H1 (cell line): ENCODE measurements at regions not wholly inside any gene's neighbourhood (a gene's known extent, or its start where the extent isn't known, plus 50 kb on each side); places are given as distances from the start of the nearest gene placed in this dataset.

ENCODE experiments used
- CTCF ChIA-PET: fragments of 300-600 bp; sonication (Branson Sonifier 250); formaldehyde crosslinking; loops from one replicate; lab custom pipeline; 2021; ENCODE audit not compliant: partially characterized antibody; lab: Charles Lee
- POLR2A ChIA-PET: fragments of 300-600 bp; sonication (Branson Sonifier 250); formaldehyde crosslinking; loops from one replicate; lab custom pipeline; 2021; ENCODE audit warnings: inconsistent platforms; ENCODE audit not compliant: partially characterized antibody; lab: Charles Lee
- DNase-seq, 2 experiments: peaks; one replicate each; pipeline versions ENCODE4 v3.0.0 to v3.0.0-alpha.2; 2010 to 2022; ENCODE audit warnings: low spot score in 2 of 2, low read depth in 1 of 2, mixed read lengths in 1 of 2
- FAIRE-seq: peaks from 2 replicates; lab custom pipeline; 2011; peaks lifted over from hg19 to GRCh38; lab: Jason Lieb, UNC
- H2AFZ ChIP-seq: 2 replicates; pipeline ENCODE4 v1.8.1; 2012; ENCODE audit warnings: low read length, inconsistent platforms
- H2AK5ac ChIP-seq: 2 replicates; pipeline ENCODE4 v1.6.1; 2013; ENCODE audit warnings: low read depth, low read length
- H2BK120ac ChIP-seq: replicated peaks from 2 replicates; pipeline ENCODE3; 2013; ENCODE audit warnings: low read depth, low read length, inconsistent platforms
- H2BK12ac ChIP-seq: 2 replicates; pipeline ENCODE4 v1.6.1; 2013; ENCODE audit warnings: low read depth, low read length
- H2BK15ac ChIP-seq: 2 replicates; pipeline ENCODE4 v1.6.1; 2013; ENCODE audit warnings: low read length
- H2BK20ac ChIP-seq: 2 replicates; pipeline ENCODE4 v1.6.1; 2013; ENCODE audit warnings: low read length
- H2BK5ac ChIP-seq: 2 replicates; pipeline ENCODE4 v1.6.1; 2013; ENCODE audit warnings: low read depth, low read length
- H3K14ac ChIP-seq: 2 replicates; pipeline ENCODE4 v1.6.1; 2013; ENCODE audit warnings: inconsistent platforms; ENCODE audit not compliant: insufficient read length
- H3K18ac ChIP-seq: 2 replicates; pipeline ENCODE4 v1.6.1; 2013; ENCODE audit warnings: low read length; ENCODE audit errors: extremely low read depth
- H3K23ac ChIP-seq: 2 replicates; pipeline ENCODE4 v1.6.1; 2013; ENCODE audit warnings: inconsistent platforms; ENCODE audit not compliant: insufficient read length
- H3K23me2 ChIP-seq: 2 replicates; pipeline ENCODE4 v1.6.1; 2013; ENCODE audit warnings: low read depth, low read length
- H3K27ac ChIP-seq: 2 replicates; pipeline ENCODE4 v1.6.1; 2011; ENCODE audit warnings: low read depth, low read length, inconsistent platforms
- H3K27me3 ChIP-seq, 4 experiments: replicated peaks in 1 of 4; 1 replicate in 1 of 4; 2 replicates in 3 of 4; pipeline versions ENCODE4 v1.6.1 to v1.8.1; 2011 to 2013; ENCODE audit warnings: low read length in 3 of 4, mild to moderate bottlenecking in 3 of 4, inconsistent platforms in 2 of 4, mixed read lengths in 2 of 4, moderate library complexity in 1 of 4; ENCODE audit not compliant: control insufficient read depth in 3 of 4, insufficient read depth in 3 of 4; ENCODE audit errors: extremely low read depth in 1 of 4
- H3K36me3 ChIP-seq, 4 experiments: 2 replicates each; pipeline versions ENCODE4 v1.6.1 to v1.8.1; 2011 to 2013; ENCODE audit warnings: mild to moderate bottlenecking in 4 of 4, low read length in 3 of 4, moderate library complexity in 2 of 4, control low read depth in 1 of 4, inconsistent platforms in 1 of 4; ENCODE audit not compliant: insufficient read depth in 4 of 4, control insufficient read depth in 2 of 4
- H3K4ac ChIP-seq: replicated peaks from 2 replicates; pipeline ENCODE3; 2013; ENCODE audit warnings: low read length, low read depth, mixed read lengths, inconsistent platforms; ENCODE audit not compliant: insufficient read length
- H3K4me1 ChIP-seq, 4 experiments: replicated peaks in 1 of 4; 1 replicate in 1 of 4; 2 replicates in 3 of 4; pipeline versions ENCODE4 v1.6.1 to v1.8.1; 2011 to 2013; ENCODE audit warnings: low read length in 3 of 4, inconsistent platforms in 2 of 4, mixed read lengths in 1 of 4; ENCODE audit not compliant: insufficient read depth in 4 of 4, control insufficient read depth in 3 of 4
- H3K4me2 ChIP-seq, 2 experiments: 2 replicates each; pipeline versions ENCODE4 v1.6.1 to v1.8.1; 2011 to 2013; ENCODE audit warnings: low read depth in 2 of 2, low read length in 2 of 2, control low read depth in 1 of 2, inconsistent platforms in 1 of 2, mild to moderate bottlenecking in 1 of 2; ENCODE audit not compliant: insufficient read depth in 1 of 2
- H3K4me3 ChIP-seq, 4 experiments: fragments of 200-600, 300-600 bp in 1 of 4; sonication (generic), shearing (Covaris generic), sonication (Bioruptor Twin) in 1 of 4; 2 replicates each; pipeline versions ENCODE4 v1.5.1 to v1.8.1; 2011 to 2016; ENCODE audit warnings: low read length in 4 of 4, low read depth in 3 of 4, control low read depth in 2 of 4, inconsistent platforms in 2 of 4, mild to moderate bottlenecking in 2 of 4, mixed read lengths in 1 of 4, moderate library complexity in 1 of 4; ENCODE audit not compliant: insufficient read depth in 2 of 4; ENCODE audit errors: extremely low read depth in 1 of 4
- H3K56ac ChIP-seq: replicated peaks from 2 replicates; pipeline ENCODE3; 2013; ENCODE audit warnings: low read depth, mild to moderate bottlenecking, mixed read lengths, low read length, inconsistent platforms; ENCODE audit not compliant: insufficient read length
- H3K79me1 ChIP-seq: 2 replicates; pipeline ENCODE4 v1.6.1; 2013; ENCODE audit warnings: low read depth, low read length, control low read depth
- H3K79me2 ChIP-seq, 2 experiments: 2 replicates each; pipeline versions ENCODE4 v1.6.1 to v1.8.1; 2012 to 2013; ENCODE audit warnings: low read length in 2 of 2, mild to moderate bottlenecking in 2 of 2, inconsistent platforms in 1 of 2; ENCODE audit not compliant: insufficient read depth in 2 of 2, control insufficient read depth in 1 of 2
- H3K9ac ChIP-seq, 4 experiments: replicated peaks in 1 of 4; 1 replicate in 1 of 4; 2 replicates in 3 of 4; pipeline versions ENCODE4 v1.6.1 to v1.8.1; 2011 to 2013; ENCODE audit warnings: low read depth in 3 of 4, low read length in 3 of 4, control low read depth in 2 of 4, mild to moderate bottlenecking in 2 of 4, moderate library complexity in 2 of 4, inconsistent platforms in 1 of 4; ENCODE audit errors: extremely low read depth in 1 of 4
- H3K9me3 ChIP-seq, 2 experiments: 2 replicates each; pipeline versions ENCODE4 v1.6.1 to v1.8.1; 2012 to 2013; ENCODE audit warnings: mild to moderate bottlenecking in 2 of 2, moderate library complexity in 2 of 2, control low read depth in 1 of 2, inconsistent platforms in 1 of 2, low read depth in 1 of 2, low read length in 1 of 2, mixed read lengths in 1 of 2; ENCODE audit not compliant: insufficient read depth in 2 of 2
- H4K20me1 ChIP-seq, 2 experiments: replicated peaks in 1 of 2; 2 replicates each; pipeline versions ENCODE3 to v1.8.1; 2011 to 2013; ENCODE audit warnings: inconsistent platforms in 2 of 2, low read length in 2 of 2, mild to moderate bottlenecking in 1 of 2; ENCODE audit not compliant: insufficient read depth in 2 of 2, control insufficient read depth in 1 of 2
- H4K5ac ChIP-seq: 2 replicates; pipeline ENCODE4 v1.6.1; 2013; ENCODE audit warnings: low read length, low read depth, mixed read lengths, inconsistent platforms; ENCODE audit not compliant: insufficient read length
- H4K8ac ChIP-seq: 2 replicates; pipeline ENCODE4 v1.8.0; 2013; ENCODE audit warnings: mild to moderate bottlenecking, moderate library complexity, low read length, inconsistent platforms; ENCODE audit not compliant: insufficient read depth; ENCODE audit errors: extremely low read depth
- H4K91ac ChIP-seq: replicated peaks from 2 replicates; pipeline ENCODE3; 2013; ENCODE audit warnings: low read length, mixed read lengths, inconsistent platforms; ENCODE audit not compliant: insufficient read length
- ATF3 ChIP-seq: IDR thresholded peaks from 2 replicates; pipeline ENCODE4 v1.6.1; 2011; ENCODE audit warnings: low read depth, mild to moderate bottlenecking, low read length; ENCODE audit not compliant: insufficient read depth
- BACH1 ChIP-seq: IDR thresholded peaks from 2 replicates; pipeline ENCODE4 v1.6.1; 2012; ENCODE audit warnings: low read length, improper control_type of control experiment
- BRCA1 ChIP-seq: IDR thresholded peaks from 2 replicates; pipeline ENCODE4 v1.6.1; 2012; ENCODE audit warnings: low read depth, low read length, improper control_type of control experiment
- CBX5 ChIP-seq: fragments of 300-800, 300-1000 bp; sonication (generic); IDR thresholded peaks from 2 replicates; pipeline ENCODE4 v1.7.1; 2016; ENCODE audit warnings: antibody characterized with exemption, low read length, low read depth
- CHD1 ChIP-seq: IDR thresholded peaks from 2 replicates; pipeline ENCODE4 v1.6.1; 2012; ENCODE audit warnings: low read depth, low read length, improper control_type of control experiment
- E2F6 ChIP-seq: IDR thresholded peaks from 2 replicates; pipeline ENCODE4 v1.6.1; 2012; ENCODE audit warnings: inconsistent platforms
- EP300 ChIP-seq, 2 experiments: IDR thresholded peaks; 1 replicate in 1 of 2; 2 replicates in 1 of 2; pipeline ENCODE4 v1.6.1; 2011 to 2012; ENCODE audit warnings: low read depth in 2 of 2, low read length in 2 of 2, mild to moderate bottlenecking in 2 of 2, borderline replicate concordance in 1 of 2, inconsistent platforms in 1 of 2, moderate library complexity in 1 of 2
- EZH2 ChIP-seq: fragments of 200-600 bp; sonication (generic); IDR thresholded peaks from 2 replicates; pipeline ENCODE4 v1.7.1; 2012; ENCODE audit warnings: low read depth, mild to moderate bottlenecking, moderate library complexity, low read length, inconsistent platforms; ENCODE audit not compliant: severe bottlenecking
- SAP30 ChIP-seq: fragments of 300-600 bp; sonication (generic); IDR thresholded peaks from 2 replicates; pipeline ENCODE4 v1.7.1; 2012; ENCODE audit warnings: low read length, moderate library complexity, mild to moderate bottlenecking, inconsistent platforms; ENCODE audit not compliant: insufficient read depth, insufficient replicate concordance
- SIN3A ChIP-seq, 2 experiments: IDR thresholded peaks in 1 of 2; conservative IDR thresholded peaks in 1 of 2; 2 replicates each; pipeline ENCODE4 v1.6.1; 2011 to 2012; ENCODE audit warnings: low read length in 2 of 2, improper control_type of control experiment in 1 of 2, low read depth in 1 of 2, mild to moderate bottlenecking in 1 of 2
- SIX5 ChIP-seq: IDR thresholded peaks from 2 replicates; pipeline ENCODE4 v1.6.1; 2011; ENCODE audit warnings: mild to moderate bottlenecking, low read depth, low read length
- TAF1 ChIP-seq: IDR thresholded peaks from 2 replicates; pipeline ENCODE4 v1.6.1; 2011; ENCODE audit warnings: mild to moderate bottlenecking, low read depth, low read length
- TBP ChIP-seq: IDR thresholded peaks from 2 replicates; pipeline ENCODE4 v1.6.1; 2011; ENCODE audit warnings: low read depth, low read length, improper control_type of control experiment
- WGBS, 2 experiments: shearing (Covaris generic) in 1 of 2; methylation state at CpG; one replicate each; pipeline versions ENCODE4 v1.1.6 to v1.1.7; 2013 to 2015; ENCODE audit warnings: low lambda C conversion rate in 2 of 2, mixed read lengths in 2 of 2, inconsistent platforms in 1 of 2, low coverage in 1 of 2, missing lambda C conversion rate in 1 of 2; ENCODE audit not compliant: insufficient replicate concordance in 2 of 2, insufficient coverage in 1 of 2, insufficient read length in 1 of 2; ENCODE audit errors: extremely low coverage in 1 of 2, missing lambda C conversion rate in 1 of 2; 5-methylcytosine and 5-hydroxymethylcytosine counted together

- POLR2A ChIA-PET: no interaction called here
- Histone ChIP-seq H2AK5ac (no peak overlapping the region), H3K9me3 (no peaks in the 10 kb centered on the region), H2AFZ (no peak overlapping the region), H2BK15ac (no peak overlapping the region), H2BK12ac (no peak overlapping the region), H4K20me1 (no peaks in the 10 kb centered on the region), H3K27me3 (no peaks in the 10 kb centered on the region), H3K23ac (no peak overlapping the region), H3K4ac (no peak overlapping the region), H3K14ac (no peak overlapping the region), H3K27ac (no peak overlapping the region), H2BK120ac (no peak overlapping the region), H3K4me1 (no peaks in the 10 kb centered on the region), H2BK5ac (no peak overlapping the region), H4K5ac (no peak overlapping the region), H3K23me2 (no peaks in the 10 kb centered on the region), H3K36me3 (no peaks in the 10 kb centered on the region; a peak in 1 of 8 replicates), H4K8ac (no peak overlapping the region), H3K79me2 (no peaks in the 10 kb centered on the region), H3K79me1 (no peaks in the 10 kb centered on the region), H3K56ac (no peak overlapping the region), H3K4me3 (no peak overlapping the region), H4K91ac (no peak overlapping the region), H3K4me2 (no peak overlapping the region), H3K18ac (no peak overlapping the region), H3K9ac (no peak overlapping the region), H2BK20ac (no peak overlapping the region)
- CTCF ChIA-PET: no interaction called here
- WGBS, 2 experiments: 95% methylated on average over 1 of the region's 1 CpG; no CpG with 5 or more reads in 1 of the 2 experiments
- no peak for DNase-seq
- FAIRE-seq: no peak
- TF ChIP-seq EP300 (IDR thresholded peaks at IDR 0.05; ENCODE audit: borderline replicate concordance in 1 of 2, low read depth in 2 of 2, low read length in 2 of 2) (no peak), EZH2 (no peak), CBX5 (no peak), TBP (no peak), SAP30 (no peak), SIN3A (conservative IDR thresholded peaks at IDR 0.05 in 1 of 2, IDR thresholded peaks at IDR 0.05 in 1 of 2; ENCODE audit: low read depth in 1 of 2, low read length in 2 of 2) (no peak), BACH1 (no peak), ATF3 (no peak), BRCA1 (no peak), SIX5 (no peak), E2F6 (no peak), CHD1 (no peak), TAF1 (no peak)
These were observed 750.7 kb upstream of the KCND2 start for GRCh38 chr7:119522263-119522662.
